HG03342 (cell line): ENCODE measurements at regions not wholly inside any gene's neighbourhood (a gene's known extent, or its start where the extent isn't known, plus 50 kb on each side); places are given as distances from the start of the nearest gene placed in this dataset.

ENCODE experiments used
- ATAC-seq: cut with Tn5 transposase; IDR thresholded peaks from one replicate; pipeline ENCODE4 v1.9.1; 2021; ENCODE audit warnings: mild to moderate bottlenecking, moderate library complexity; ENCODE audit not compliant: unreplicated experiment

GRCh38 chr10:107814865-107815487 lies 650.5 kb upstream of the SORCS1 start:
- peak; percentile 77 for ATAC-seq

GRCh38 chr10:107813451-107814162 lies 649.1 kb upstream of the SORCS1 start:
- ATAC-seq: no peak

GRCh38 chr10:107809889-107810288 lies 645.4 kb upstream of the SORCS1 start:
- ATAC-seq: no peak

DNA sequence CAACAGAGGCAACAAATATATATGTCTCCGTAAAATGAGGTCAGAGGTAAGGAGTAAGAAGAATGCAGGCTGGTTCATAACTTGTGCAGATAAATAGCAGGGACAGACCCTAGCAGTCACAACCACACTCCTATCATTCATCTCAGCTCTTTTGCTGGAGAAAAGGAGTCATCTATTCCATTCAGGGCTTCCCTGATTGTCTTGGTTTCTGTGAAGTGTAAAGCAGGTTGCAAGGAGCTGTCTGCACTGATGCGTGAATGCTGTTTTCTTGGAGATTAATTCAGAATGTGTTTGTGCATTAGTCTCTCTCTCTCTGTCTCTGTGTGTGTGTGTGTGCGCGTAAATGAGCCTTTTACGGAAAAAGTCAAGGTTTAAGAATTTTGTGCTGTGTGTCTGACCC lies 643.3 kb upstream of the SORCS1 start:
- ATAC-seq: no peak

- no peak for ATAC-seq
Measured at GRCh38 chr10:107806026-107806425, 641.5 kb upstream of the SORCS1 start.

DNA sequence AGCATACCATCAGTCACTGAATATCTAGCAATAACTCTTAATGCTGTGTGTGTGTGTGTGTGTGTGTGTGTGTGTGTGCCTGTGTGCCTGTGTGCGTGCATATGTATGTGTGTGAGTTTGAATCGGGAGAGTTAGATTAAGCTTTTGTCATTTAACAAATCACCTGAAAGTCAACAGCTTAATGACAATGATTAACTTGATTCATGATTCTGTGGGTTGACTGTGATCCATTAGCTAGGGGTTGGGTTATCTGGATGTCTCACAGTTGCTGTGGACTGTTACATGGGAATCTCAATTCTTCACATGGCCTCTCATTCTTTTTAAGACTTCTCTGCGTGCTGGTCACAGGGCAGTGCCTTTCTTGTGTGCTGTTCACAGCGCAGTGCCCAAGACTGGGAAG lies 639.0 kb upstream of the SORCS1 start:
- no peak for ATAC-seq

DNA sequence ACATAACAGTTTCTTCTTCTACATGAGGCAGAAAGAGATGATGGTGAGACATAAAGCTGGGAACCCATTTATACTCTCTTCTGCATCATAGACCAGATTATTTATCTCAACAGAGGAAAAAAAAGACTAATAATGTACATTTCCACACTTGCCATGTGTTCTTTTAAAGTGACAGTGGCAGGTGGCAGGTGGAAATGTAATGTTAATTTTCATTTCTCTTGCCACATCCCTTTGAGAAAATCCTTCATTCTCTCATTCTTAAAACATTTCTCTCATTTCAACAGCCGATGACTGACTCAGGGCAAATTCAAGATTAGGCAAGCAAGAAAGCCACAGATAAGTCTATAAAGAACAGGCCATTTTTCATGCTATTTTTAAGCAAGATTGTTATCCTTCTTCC lies 635.6 kb upstream of the SORCS1 start:
- ATAC-seq: no peak

GRCh38 chr10:107790271-107790670 lies 625.8 kb upstream of the SORCS1 start:
- no peak for ATAC-seq

DNA sequence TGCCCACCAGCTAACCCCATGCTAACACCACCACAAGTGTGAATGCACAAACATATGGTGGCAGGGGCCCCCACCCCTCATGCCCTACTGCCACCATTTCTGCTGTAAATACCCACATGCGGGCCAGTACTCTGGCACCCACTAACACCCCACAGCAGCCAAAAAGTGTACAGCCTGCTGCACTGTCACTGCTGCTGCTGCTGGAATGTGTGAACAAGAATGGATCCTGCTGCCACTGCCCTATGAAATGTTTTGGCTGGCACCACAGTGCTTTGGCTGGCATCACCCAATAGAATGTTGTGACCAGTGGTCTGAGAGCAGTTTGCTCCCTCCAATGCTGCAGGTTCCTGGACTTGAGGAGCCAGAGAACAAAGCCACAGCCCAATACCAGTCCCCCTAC lies 606.6 kb upstream of the SORCS1 start:
- ATAC-seq: no peak

- ATAC-seq: no peak
Measured at GRCh38 chr10:107767185-107767584, 602.7 kb upstream of the SORCS1 start.

DNA sequence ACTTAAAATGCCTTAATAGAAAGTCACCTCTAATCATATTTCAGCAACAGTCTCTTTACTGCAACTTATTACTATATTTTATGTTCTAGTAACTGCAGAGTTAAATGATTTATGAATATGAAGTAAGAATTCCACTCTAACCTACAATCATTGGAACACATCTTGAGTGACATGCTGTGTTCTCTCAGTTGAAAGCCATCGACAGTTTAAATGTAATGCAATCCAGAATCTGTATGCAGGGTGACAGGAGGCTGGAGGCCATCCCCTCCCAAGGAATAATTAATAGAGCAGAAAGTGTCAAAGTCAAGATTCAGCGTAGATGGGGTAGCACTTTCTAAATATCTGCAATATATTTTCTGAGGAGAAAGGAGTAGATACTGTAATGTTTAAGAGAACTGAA lies 590.3 kb upstream of the SORCS1 start:
- no peak for ATAC-seq

GRCh38 chr10:107749235-107749634 lies 584.7 kb upstream of the SORCS1 start:
- no peak for ATAC-seq

- ATAC-seq: no peak
Measured at GRCh38 chr10:107747851-107748250, 583.3 kb upstream of the SORCS1 start.

DNA sequence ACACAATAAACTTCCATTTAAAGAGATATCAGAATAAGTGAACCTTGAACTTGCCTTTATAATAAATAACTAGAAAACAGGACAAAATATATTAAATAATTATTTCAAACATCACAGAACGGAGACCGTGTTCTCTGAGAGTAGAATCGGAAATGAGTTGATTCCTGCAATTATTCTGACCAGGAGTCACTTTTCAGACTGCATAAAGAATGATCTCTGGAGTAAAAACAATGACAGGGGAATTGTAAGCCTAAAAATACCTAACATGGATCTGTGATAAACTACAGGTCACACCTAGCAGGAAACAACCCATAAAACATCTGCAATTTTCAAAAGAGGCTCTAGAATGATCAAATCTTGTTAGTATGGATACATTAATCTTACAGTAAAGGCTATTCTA lies 577.5 kb upstream of the SORCS1 start:
- ATAC-seq: no peak

DNA sequence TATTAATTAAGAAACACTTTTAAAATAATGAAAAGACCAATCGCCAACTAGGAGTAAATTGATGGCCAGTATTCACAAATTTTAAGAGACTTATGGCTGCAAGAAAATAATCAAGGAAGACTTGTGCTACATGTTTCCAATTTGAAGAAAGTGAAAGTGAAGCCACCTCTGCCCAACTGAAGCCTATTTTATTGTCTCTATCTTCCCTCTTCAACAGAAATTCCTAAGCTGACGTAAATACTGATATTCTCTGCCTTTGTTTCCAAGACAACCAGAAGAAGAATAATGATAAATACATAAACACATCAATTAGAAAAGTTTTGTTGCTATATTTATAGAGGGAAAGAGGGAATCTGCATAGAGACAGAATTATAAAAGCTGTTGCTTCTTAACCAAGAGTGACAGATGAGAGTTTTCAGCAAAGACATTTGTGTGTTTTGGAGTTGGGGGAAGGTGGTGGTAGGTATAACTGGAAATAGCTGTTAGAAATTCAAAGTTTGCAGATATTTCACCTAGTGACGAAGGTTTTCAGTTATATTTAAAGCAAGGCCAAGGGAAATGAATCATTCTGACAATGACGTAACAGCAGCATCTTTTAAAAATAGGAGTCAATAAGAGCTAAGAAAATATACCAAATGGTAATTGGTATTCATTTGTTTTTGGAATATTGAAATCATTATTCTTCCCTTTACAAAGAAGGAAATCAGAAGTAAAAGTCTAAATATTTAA lies 576.6 kb upstream of the SORCS1 start:
- ATAC-seq: no peak

DNA sequence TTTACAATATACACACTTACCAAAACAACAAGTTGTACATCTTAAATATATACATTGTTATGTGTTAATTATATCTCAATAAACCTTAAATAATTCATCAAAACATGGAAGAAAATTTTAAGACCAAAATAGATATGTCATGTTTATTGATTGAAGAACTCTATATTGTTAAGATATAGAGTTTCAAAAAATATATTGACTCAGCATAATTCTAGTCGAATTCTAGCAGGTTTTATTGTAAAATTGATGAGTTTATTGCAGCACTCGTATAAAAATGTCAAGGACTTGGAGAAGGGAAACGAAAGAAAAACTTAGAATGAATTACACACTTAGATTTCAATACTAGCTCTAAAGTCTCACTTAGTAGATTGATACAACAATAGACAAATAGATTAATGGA lies 575.4 kb upstream of the SORCS1 start:
- ATAC-seq: no peak

- no peak for ATAC-seq
Measured at GRCh38 chr10:107733328-107734130, 569.0 kb upstream of the SORCS1 start.

GRCh38 chr10:107732045-107732444 lies 567.5 kb upstream of the SORCS1 start:
- ATAC-seq: no peak

DNA sequence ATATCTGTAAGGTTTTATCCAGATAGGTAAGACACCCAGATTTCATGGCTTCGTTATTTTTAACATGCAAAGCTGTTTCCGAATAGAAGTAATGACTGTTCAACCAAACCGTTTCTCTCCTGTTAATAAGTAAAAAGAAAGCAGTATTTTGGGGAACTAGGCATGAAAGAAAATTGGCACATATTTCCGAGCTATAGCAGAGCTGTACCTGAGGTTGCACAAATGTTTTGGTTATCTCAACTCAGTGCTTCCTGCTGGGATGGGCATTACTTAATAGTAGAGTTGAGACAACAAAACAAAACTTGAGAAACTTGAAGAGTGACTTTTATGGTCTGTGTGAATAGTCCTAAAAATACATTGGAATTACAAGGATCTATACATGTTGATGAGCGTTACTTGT lies 564.3 kb upstream of the SORCS1 start:
- no peak for ATAC-seq

DNA sequence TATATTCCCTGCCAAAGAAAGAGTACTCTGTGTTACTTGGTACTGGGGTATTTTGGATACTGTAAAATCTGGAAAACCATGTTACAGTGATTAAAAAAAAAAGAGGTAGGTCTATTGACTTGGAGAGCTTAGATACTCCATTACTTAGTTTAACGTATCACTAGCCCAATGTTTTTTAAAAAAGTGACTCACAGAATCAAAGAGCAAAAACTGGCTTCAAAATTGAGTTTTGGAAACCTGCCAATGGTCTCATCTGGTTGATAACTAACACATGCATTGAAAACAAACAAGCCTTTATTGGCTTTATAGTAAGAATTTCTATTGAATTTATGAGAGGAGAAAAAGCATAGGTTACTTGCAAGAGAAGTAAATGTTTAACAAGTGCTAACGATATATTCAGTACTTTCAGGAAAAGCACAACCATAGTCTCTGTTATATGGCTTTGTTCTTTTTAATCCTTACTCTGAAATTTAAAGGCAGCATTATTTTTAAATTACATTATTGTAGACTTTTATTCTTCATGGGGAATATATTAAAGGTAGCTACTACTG lies 563.3 kb upstream of the SORCS1 start:
- no peak for ATAC-seq

- no peak for ATAC-seq
Measured at GRCh38 chr10:107718864-107719263, 554.4 kb upstream of the SORCS1 start.
